GM21367 (cell line): ENCODE measurements at regions not wholly inside any gene's neighbourhood (a gene's known extent, or its start where the extent isn't known, plus 50 kb on each side); places are given as distances from the start of the nearest gene placed in this dataset.
"Not testable (repeated sequence)": the region's sequence is repeated elsewhere in the genome, so short reads cannot be mapped to it uniquely, and the experiment has no call there.

Source experiments
- ATAC-seq: cut with Tn5 transposase; IDR thresholded peaks from one replicate; pipeline ENCODE4 v1.9.1; 2021; ENCODE audit not compliant: unreplicated experiment

DNA sequence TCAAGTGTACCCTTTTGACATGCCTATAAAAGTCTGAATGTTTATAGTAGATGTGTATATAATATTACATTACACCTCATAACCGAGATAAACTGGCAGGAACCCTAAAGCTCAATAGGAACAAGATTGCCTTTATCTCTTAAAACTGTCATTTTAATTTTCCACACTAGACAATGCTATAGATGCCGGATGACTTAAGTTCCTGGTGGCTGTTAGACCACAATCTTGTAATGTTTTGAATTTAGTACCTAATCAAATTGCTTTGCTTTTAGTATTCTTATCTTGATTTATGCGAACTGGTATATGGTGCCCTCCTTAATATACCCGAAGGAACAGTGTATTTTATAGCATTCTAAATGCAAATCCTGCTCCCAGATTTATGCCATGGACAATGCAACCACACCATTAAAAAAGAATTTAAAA, 1397.0 kb upstream of the ADGRL4 start:
- no peak for ATAC-seq

GRCh38 chr1:80402625-80403024, 1396.1 kb upstream of the ADGRL4 start:
- ATAC-seq: no peak

- ATAC-seq: no peak
Measured at GRCh38 chr1:80401757-80402156, 1395.2 kb upstream of the ADGRL4 start.

DNA sequence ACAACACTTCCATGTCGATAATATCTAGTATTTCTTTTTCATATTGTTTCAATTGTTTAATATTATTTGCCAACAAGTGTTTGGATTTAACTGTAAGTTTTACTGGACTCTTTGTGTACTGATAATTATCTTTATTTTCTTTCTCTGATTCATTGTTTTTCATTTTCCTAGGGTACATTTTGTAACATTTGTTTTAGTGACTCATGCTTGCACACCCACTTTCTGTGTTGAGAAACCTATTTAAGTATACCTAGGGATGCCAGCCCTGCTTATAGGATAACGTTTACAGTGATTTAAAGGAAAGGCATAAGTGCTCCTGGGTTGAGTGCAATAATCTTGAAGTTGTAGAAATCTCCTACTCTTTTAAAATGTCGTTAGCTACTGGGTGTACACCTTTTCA, 1386.0 kb upstream of the ADGRL4 start:
- ATAC-seq: no peak

DNA sequence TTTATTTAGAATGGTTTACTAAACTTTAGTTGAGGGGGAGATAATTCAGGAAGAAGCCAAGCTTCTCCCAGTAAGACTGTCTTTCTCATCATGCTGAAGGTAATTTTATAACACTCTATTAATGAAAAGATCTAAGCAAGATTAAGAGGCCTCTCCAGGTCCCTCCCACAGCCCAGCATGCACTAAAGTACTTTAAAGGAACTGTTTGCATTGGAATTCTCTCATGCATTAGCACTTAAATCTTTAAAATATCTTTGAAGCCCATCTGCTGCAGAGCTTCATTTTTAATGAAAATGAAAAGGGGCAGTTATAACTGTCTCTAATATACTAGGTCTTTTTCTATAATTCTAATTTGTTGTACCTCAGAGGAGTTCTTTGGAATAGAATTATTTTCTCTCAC, 1379.1 kb upstream of the ADGRL4 start:
- ATAC-seq: no peak

- ATAC-seq: no peak
Measured at GRCh38 chr1:80384959-80385358, 1378.4 kb upstream of the ADGRL4 start.

DNA sequence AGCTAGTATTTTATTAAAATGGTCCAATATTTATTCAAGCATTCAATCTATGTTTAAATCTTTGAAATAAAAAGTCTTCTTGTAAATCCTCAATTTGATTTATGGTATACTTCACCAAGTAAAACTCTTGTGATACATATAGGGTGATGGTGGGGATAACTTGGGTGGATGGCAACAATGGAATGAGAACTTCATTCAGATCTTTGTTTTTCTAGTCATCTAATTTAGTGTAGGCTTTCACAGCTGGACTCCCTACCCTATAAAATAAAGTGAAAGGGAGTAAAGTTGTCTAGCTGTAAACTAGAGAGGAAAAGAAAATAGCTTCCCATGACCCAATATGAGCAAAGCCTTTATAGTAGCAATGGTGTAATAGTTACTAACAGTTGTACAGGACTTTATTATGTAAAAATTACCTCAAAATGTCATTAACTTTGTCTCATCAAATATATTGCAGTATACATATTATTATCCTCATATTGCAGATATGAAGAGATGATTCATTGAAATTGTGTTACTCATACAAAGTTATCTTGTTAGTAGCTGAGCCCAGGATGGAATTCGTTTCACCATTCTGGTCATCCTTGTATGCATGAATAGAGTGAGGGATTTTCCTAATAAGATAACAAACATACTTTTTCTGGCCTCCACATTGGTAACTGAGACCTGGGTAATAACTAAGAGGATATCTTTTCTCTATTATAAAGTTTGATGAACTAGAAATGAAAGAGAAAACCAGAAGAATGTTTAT, 1377.7 kb upstream of the ADGRL4 start:
- no peak for ATAC-seq

GRCh38 chr1:80375662-80376061, 1369.1 kb upstream of the ADGRL4 start:
- ATAC-seq: no peak

DNA sequence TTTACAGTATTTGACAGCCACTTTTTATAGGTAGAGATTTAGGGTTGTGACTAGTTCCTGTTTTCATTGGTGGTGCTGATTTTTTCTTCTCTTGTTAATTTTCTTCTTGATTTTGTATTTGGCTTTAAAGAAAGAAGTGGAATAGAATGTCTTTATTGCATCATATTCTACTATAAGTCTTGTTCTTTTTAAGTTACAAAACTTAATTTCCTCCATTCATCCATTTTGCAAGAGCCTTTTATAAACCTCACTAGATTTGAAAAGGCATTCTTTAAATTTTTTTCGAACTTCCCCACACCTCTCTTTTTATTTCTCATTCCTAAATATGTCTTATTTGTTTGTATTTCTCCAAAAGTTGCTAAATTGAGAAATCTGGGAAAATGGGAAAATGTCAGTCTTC, 1368.6 kb upstream of the ADGRL4 start:
- no peak for ATAC-seq

DNA sequence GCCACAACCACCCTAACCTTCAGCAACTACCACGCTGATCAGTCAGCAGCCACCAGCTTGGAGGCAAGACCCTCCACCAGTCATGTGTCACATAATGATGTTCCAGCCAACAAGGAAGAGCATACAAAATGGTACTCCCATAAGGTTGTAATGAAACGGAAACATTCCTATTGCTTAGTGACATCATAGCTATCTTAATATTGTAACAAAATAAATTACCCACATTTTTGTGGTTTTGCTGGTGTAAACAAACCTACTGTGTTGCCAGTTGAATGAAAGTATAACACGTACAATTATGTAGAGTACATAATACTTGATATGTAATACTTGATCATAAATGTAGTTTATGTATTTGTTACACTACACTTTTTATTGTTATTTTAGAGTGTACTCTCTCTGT, 1363.2 kb upstream of the ADGRL4 start:
- ATAC-seq: no peak

- ATAC-seq: no peak
Measured at GRCh38 chr1:80367058-80367457, 1360.5 kb upstream of the ADGRL4 start.

DNA sequence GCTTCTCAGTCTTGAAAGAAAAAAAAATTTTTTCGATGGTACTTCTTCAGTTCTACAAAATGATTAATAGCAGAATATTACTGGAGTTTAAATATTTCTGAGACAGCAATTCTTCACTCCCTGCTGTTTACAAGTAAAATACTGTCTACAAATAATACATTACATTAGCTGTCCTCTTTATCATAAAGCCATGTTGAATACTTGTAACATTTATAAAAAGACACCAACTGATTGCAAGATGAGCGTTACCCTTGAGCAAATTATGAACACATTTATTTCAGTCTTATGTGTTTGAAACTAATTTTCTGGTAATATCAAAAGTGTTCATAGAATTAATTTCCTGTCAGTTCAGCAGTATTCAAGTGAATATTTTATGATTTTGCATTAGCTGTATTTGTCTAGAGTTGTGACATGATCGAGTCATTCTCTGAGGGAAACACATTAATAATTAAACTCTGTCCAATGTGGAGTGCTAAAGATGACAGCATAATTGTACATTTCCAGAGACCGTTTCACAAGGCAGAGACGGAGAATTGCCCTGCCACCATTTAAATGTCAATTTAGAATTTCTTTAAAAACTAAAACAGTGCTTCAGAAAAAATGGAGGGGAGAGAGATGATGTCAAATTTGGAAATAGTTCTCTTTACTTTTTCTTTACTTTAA, 1359.0 kb upstream of the ADGRL4 start:
- ATAC-seq: no peak

GRCh38 chr1:80363689-80364475, 1357.4 kb upstream of the ADGRL4 start:
- ATAC-seq: no peak

DNA sequence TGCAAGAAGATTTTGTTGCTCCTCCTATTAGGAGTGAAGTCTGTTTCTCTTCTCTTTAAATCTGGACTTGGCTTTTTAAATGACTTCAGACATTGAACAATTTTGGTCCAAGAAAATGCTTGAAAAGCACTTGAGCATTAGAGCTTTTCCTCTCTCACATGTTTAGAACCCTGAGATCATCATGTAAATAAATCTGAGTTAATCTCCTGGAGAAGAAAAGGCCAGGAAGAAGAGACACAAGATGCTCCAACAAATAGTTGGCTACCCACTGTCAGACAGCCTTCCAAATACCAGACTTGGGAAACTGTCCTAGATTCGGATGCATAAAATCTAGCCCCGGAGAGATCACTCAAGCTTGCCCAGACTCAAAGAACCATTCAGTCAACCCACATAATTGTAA, 1353.1 kb upstream of the ADGRL4 start:
- no peak for ATAC-seq

DNA sequence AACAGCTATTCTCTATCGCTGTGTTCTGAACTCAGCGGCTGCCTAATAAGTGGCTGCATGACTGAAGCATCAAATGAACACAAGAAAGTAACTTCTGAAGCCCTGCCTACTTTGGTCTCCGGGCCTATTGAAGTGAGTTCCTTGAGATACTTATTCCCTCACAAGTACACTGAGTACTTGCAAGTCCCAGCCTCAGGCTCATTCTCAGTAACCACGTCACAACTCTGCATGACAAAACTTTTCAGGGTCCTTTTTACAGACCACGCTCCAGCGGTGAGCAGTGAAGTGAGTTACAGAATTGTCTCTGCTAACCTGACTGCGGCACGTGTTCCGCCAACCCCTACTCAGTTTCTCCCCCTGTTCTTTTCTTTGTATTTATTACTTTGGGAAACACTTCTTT, 1342.7 kb upstream of the ADGRL4 start:
- ATAC-seq: no peak

DNA sequence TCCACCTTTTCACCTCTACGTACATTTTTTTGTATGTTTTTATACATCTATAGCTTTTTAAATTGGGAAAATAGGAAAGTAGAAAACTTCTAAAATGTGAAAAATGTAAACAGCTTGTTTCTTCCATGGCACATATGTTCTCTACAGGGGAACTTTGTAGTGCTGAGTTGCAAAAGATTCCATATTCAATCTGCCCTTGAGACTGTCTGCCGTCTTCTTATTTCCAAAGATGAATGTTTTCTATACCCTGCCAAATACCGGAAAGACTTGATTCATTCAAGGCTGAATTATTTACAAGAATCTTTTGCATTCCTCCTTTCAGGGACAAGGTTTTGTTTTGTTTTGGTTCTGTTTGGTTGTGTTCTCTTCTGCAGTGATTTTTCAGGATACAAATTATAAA, 1334.5 kb upstream of the ADGRL4 start:
- no peak for ATAC-seq

DNA sequence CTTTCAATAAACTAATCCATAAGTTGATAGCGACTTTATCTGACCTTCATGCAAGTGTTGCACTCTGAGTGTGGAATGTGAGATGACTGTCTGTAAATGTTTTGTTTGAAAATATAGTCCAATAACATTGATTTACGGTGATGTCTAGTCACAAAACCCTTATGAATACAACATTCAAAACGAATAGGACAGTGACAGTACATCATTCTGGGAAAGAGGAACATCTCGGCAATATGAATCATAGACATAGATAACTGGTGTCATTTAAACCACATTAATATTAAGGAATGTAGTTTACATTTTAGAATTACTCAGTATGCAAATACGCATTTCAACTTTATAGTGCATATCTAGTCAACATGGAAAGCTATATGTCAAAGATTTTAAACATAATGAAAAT, 1311.6 kb upstream of the ADGRL4 start:
- no peak for ATAC-seq

- ATAC-seq: no peak
Measured at GRCh38 chr1:80310703-80311245, 1304.2 kb upstream of the ADGRL4 start.

GRCh38 chr1:80305466-80305865, 1298.9 kb upstream of the ADGRL4 start:
- no peak for ATAC-seq

DNA sequence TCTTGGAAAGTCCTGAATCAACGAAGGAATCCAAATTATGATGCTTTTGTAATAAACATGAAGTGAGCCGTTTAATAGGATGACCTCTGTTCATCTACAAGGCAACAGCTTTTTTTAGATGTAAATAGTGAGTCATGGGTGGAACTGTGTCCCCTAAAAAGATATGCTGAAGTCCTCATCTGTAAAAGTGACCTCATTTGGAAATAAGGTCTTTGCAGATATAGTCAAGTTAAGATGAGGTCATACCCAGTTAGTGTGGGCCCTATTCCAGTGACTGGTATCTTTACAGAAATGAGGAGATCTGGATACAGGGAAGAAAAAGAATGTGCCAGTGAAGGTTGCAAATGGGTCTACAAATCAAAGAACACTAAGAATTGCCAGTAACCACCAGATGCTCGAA, 1287.3 kb upstream of the ADGRL4 start:
- no peak for ATAC-seq

- ATAC-seq: not testable (repeated sequence)
Measured at GRCh38 chr1:80288750-80289149, 1282.2 kb upstream of the ADGRL4 start.

DNA sequence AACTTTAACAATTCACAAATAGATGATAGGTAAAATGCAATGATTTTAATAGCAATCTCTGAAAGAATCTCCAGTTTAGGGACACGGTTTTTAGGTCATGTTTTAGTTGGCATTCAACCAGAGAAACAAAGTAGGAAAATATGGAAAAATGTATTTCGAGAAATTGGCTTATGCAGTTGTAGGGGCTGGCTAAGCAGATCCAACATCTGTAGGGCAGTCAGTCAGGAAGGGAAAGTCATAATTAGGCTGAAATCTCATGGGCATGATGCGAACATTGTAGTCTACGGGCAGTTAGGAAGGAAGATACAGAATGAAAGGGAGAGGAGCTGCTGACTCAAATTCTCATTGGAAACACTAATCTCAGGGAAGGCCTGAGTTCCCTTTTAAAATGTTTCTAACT, 1276.0 kb upstream of the ADGRL4 start:
- ATAC-seq: no peak
